Endothelial cell of umbilical vein (primary cell): ENCODE measurements at regions not wholly inside any gene's neighbourhood (a gene's known extent, or its start where the extent isn't known, plus 50 kb on each side); places are given as distances from the start of the nearest gene placed in this dataset.

Source experiments
- BruUV-seq: library from RNA; stranded (reverse); fragments of 400-500 nt; replicated peaks from 2 replicates; lab custom pipeline; 2021; lab: Mats Ljungman, UMichigan
- CTCF ChIA-PET: fragments of 300-600, 350-600 bp; sonication (Branson Sonifier 250); formaldehyde crosslinking; loops from one replicate; lab custom pipeline; 2021; ENCODE audit warnings: antibody characterized with exemption, inconsistent platforms; lab: Charles Lee
- POLR2A ChIA-PET: fragments of 300-600, 350-600 bp; sonication (Branson Sonifier 250); formaldehyde crosslinking; loops from one replicate; lab custom pipeline; 2021; ENCODE audit warnings: antibody characterized with exemption, inconsistent platforms; lab: Charles Lee
- DNase-seq: peaks from one replicate; pipeline ENCODE4 v3.0.0-alpha.2; 2011; ENCODE audit warnings: low read depth, low spot score
- FAIRE-seq: peaks from 2 replicates; lab custom pipeline; 2011; peaks lifted over from hg19 to GRCh38; lab: Jason Lieb, UNC
- H2AFZ ChIP-seq: 2 replicates; pipeline ENCODE4 v1.6.0; 2012; ENCODE audit warnings: low read depth, low read length, control low read depth, inconsistent platforms
- H3K27ac ChIP-seq: 2 replicates; pipeline ENCODE4 v1.5.1; 2011; ENCODE audit warnings: low read depth, mild to moderate bottlenecking, control low read depth, low read length, moderate library complexity; ENCODE audit not compliant: insufficient read depth
- H3K27me3 ChIP-seq, 2 experiments: 2 replicates each; pipeline versions ENCODE4 v1.6.0 to v1.6.1; 2011; ENCODE audit warnings: low read length in 2 of 2, mixed read lengths in 1 of 2; ENCODE audit not compliant: control insufficient read depth in 2 of 2, insufficient read depth in 2 of 2
- H3K36me3 ChIP-seq, 2 experiments: 2 replicates in 1 of 2; 3 replicates in 1 of 2; pipeline ENCODE4 v1.5.1; 2011; ENCODE audit warnings: low read length in 2 of 2, mild to moderate bottlenecking in 1 of 2, moderate library complexity in 1 of 2; ENCODE audit not compliant: control insufficient read depth in 2 of 2, insufficient read depth in 2 of 2; ENCODE audit errors: extremely low read depth in 1 of 2
- H3K4me1 ChIP-seq: 3 replicates; pipeline ENCODE4 v1.5.1; 2011; ENCODE audit warnings: mild to moderate bottlenecking, low read length; ENCODE audit not compliant: control insufficient read depth, insufficient read depth; ENCODE audit errors: extremely low read depth
- H3K4me2 ChIP-seq: 2 replicates; pipeline ENCODE4 v1.6.1; 2011; ENCODE audit warnings: low read length, control low read depth, mixed read lengths; ENCODE audit not compliant: insufficient read depth
- H3K4me3 ChIP-seq, 3 experiments: fragments of 200-600 bp in 1 of 3; sonication (generic), shearing (Covaris generic) in 1 of 3; replicated peaks in 1 of 3; 2 replicates each; pipeline ENCODE4 v1.5.1; 2011 to 2016; ENCODE audit warnings: control low read depth in 3 of 3, low read length in 3 of 3, mild to moderate bottlenecking in 2 of 3, inconsistent platforms in 1 of 3, low read depth in 1 of 3, moderate library complexity in 1 of 3; ENCODE audit not compliant: insufficient read depth in 1 of 3
- H3K79me2 ChIP-seq: 2 replicates; pipeline ENCODE4 v1.6.0; 2012; ENCODE audit warnings: low read length, inconsistent platforms; ENCODE audit not compliant: control insufficient read depth, insufficient read depth
- H3K9ac ChIP-seq: replicated peaks from 2 replicates; pipeline ENCODE3; 2011; ENCODE audit warnings: low read length, control low read depth; ENCODE audit not compliant: insufficient read depth; ENCODE audit errors: extremely low read depth
- H3K9me1 ChIP-seq: replicated peaks from 3 replicates; pipeline ENCODE4 v1.6.0; 2011; ENCODE audit warnings: mild to moderate bottlenecking, low read length; ENCODE audit not compliant: control insufficient read depth, insufficient read depth; ENCODE audit errors: extremely low read depth
- H3K9me3 ChIP-seq: replicated peaks from 2 replicates; pipeline ENCODE4 v1.5.1; 2012; ENCODE audit warnings: low read length, inconsistent platforms; ENCODE audit not compliant: control insufficient read depth, insufficient read depth
- H4K20me1 ChIP-seq: replicated peaks from 2 replicates; pipeline ENCODE3; 2011; ENCODE audit warnings: mild to moderate bottlenecking, low read length; ENCODE audit not compliant: control insufficient read depth, insufficient read depth; ENCODE audit errors: extremely low read depth
- EZH2 ChIP-seq: IDR thresholded peaks from 2 replicates; pipeline ENCODE4 v1.6.1; 2012; ENCODE audit warnings: borderline replicate concordance, low read depth, mild to moderate bottlenecking, moderate library complexity, low read length, inconsistent platforms; ENCODE audit not compliant: severe bottlenecking
- FOS ChIP-seq: IDR thresholded peaks from 2 replicates; pipeline ENCODE4 v1.6.1; 2011; ENCODE audit warnings: mild to moderate bottlenecking, low read length, moderate library complexity, borderline replicate concordance; ENCODE audit not compliant: insufficient read depth
- GATA2 ChIP-seq: IDR thresholded peaks from 2 replicates; pipeline ENCODE4 v1.7.0; 2011; ENCODE audit warnings: low read depth, mild to moderate bottlenecking, moderate library complexity, mixed read lengths, low read length; ENCODE audit not compliant: insufficient read length, insufficient read depth
- JUN ChIP-seq: IDR thresholded peaks from 2 replicates; pipeline ENCODE4 v1.6.1; 2011; ENCODE audit warnings: borderline replicate concordance, low read depth; ENCODE audit not compliant: insufficient read length, insufficient read depth
- MYC ChIP-seq: IDR thresholded peaks from one replicate; pipeline ENCODE4 v1.6.1; 2011; ENCODE audit warnings: mild to moderate bottlenecking, low read depth, low read length
- POLR2A ChIP-seq: IDR thresholded peaks from 2 replicates; pipeline ENCODE4 v1.6.1; 2012; ENCODE audit warnings: low read depth, mild to moderate bottlenecking, control low read depth, low read length
- POLR2AphosphoS5 ChIP-seq: IDR thresholded peaks from 2 replicates; pipeline ENCODE4 v1.6.1; 2012; ENCODE audit warnings: low read depth, mild to moderate bottlenecking, control low read depth, low read length, moderate library complexity; ENCODE audit not compliant: insufficient read depth
- dilution Hi-C: fragments of 300-500 bp; cut with MboI; formaldehyde crosslinking; loops from one replicate; pipeline ENCODE4 v1.15.0; 2019; ENCODE audit warnings: low sequenced_read_pairs; ENCODE audit not compliant: extremely low pct_ligation_motif_present
- intact Hi-C: fragments of 100-400 bp; cut with micrococcal nuclease; formaldehyde crosslinking; loops from one replicate; pipeline ENCODE4 v1.10.0; 2022
- TF ChIP-seq, protein P1 (sequence below), 2 donors: IDR thresholded peaks; 1 replicate in 1 of 2; 2 replicates in 1 of 2; pipeline ENCODE4 v1.5.1; 2011; ENCODE audit warnings: low read length in 2 of 2, mild to moderate bottlenecking in 2 of 2, moderate library complexity in 2 of 2, control low read depth in 1 of 2, inconsistent platforms in 1 of 2, low read depth in 1 of 2; ENCODE audit not compliant: insufficient read depth in 1 of 2; ENCODE audit errors: extremely low read depth in 1 of 2
- TF ChIP-seq, protein P2 (sequence below): IDR thresholded peaks from 2 replicates; pipeline ENCODE4 v1.6.1; 2011; ENCODE audit not compliant: insufficient read depth, insufficient read length

DNA sequence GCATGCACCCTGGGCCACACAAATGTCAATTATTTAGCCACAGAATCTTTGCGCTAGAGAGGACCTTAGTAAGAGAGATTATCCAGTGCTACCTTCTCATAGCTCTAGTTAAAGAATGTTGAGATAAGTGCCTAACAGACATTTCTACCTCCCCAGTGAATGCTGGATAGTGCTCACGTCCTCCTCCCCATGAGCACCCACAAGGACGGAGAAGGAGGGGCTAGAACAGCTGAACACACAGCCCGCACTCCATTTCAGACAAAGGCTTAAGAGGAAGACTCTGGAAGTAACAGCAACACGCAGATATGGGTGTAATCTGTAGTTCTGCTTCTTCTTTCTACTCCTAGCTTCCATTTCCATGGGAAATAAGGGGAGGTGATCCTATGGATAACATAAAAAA, 120.5 kb downstream of the FEM1C start:
- Histone ChIP-seq H3K4me1 (peaks cover 27% of the 10 kb centered on the region), H3K27ac (no peak overlapping the region)

More for the DNA sequence above, 120.5 kb downstream of the FEM1C start:
- dilution Hi-C loops (no loop called here), intact Hi-C loops (no loop called here)
- TF ChIP-seq, protein P1, sequence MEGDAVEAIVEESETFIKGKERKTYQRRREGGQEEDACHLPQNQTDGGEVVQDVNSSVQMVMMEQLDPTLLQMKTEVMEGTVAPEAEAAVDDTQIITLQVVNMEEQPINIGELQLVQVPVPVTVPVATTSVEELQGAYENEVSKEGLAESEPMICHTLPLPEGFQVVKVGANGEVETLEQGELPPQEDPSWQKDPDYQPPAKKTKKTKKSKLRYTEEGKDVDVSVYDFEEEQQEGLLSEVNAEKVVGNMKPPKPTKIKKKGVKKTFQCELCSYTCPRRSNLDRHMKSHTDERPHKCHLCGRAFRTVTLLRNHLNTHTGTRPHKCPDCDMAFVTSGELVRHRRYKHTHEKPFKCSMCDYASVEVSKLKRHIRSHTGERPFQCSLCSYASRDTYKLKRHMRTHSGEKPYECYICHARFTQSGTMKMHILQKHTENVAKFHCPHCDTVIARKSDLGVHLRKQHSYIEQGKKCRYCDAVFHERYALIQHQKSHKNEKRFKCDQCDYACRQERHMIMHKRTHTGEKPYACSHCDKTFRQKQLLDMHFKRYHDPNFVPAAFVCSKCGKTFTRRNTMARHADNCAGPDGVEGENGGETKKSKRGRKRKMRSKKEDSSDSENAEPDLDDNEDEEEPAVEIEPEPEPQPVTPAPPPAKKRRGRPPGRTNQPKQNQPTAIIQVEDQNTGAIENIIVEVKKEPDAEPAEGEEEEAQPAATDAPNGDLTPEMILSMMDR (IDR thresholded peaks at IDR 0.05; ENCODE audit: extremely low read depth in 1 of 2, insufficient read depth in 1 of 2, low read depth in 1 of 2, low read length in 2 of 2) = no peak
- TF ChIP-seq POLR2A (no peak), GATA2 (no peak), POLR2AphosphoS5 (no peak), EZH2 (no peak), MYC (no peak), FOS (no peak), JUN (no peak)
- TF ChIP-seq, protein P2, sequence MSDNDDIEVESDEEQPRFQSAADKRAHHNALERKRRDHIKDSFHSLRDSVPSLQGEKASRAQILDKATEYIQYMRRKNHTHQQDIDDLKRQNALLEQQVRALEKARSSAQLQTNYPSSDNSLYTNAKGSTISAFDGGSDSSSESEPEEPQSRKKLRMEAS = no peak
- H2AFZ ChIP-seq = peak overlapping the region; percentile 82
- no peaks in the 10 kb centered on the region for H3K36me3 ChIP-seq
- H3K79me2 ChIP-seq = no peaks in the 10 kb centered on the region
- H3K4me2 ChIP-seq = no peak overlapping the region
- no TSS peak for BruUV-seq
- FAIRE-seq = no peak
- H3K9me1 ChIP-seq = no peaks in the 10 kb centered on the region
- no peak for DNase-seq
- H3K9me3 ChIP-seq = no peaks in the 10 kb centered on the region
- H4K20me1 ChIP-seq = no peaks in the 10 kb centered on the region
- no peak overlapping the region for H3K4me3 ChIP-seq
- ChIA-PET CTCF (interaction anchor here (0.5 to 1.2 kb wide), 2 partner anchors 104 to 151 kb away, joined by 3 to 5 read pairs; no protein-coding TSS in a partner anchor), POLR2A (no interaction called here)
- H3K27me3 ChIP-seq = no peaks in the 10 kb centered on the region
- H3K9ac ChIP-seq = no peak overlapping the region
